Stimulated activated CD8-positive, alpha-beta memory T cell treated with anti-CD3 and anti-CD28 coated beads, Interleukin-4, amount 100 ng/mL, for 48 hours (primary cell): ENCODE measurements at regions not wholly inside any gene's neighbourhood (a gene's known extent, or its start where the extent isn't known, plus 50 kb on each side); places are given as distances from the start of the nearest gene placed in this dataset.
"Not testable (repeated sequence)": the region's sequence is repeated elsewhere in the genome, so short reads cannot be mapped to it uniquely, and the experiment has no call there.

Experiments
- DNase-seq: peaks from one replicate; pipeline ENCODE4 v3.0.0-alpha.2; 2020

DNA sequence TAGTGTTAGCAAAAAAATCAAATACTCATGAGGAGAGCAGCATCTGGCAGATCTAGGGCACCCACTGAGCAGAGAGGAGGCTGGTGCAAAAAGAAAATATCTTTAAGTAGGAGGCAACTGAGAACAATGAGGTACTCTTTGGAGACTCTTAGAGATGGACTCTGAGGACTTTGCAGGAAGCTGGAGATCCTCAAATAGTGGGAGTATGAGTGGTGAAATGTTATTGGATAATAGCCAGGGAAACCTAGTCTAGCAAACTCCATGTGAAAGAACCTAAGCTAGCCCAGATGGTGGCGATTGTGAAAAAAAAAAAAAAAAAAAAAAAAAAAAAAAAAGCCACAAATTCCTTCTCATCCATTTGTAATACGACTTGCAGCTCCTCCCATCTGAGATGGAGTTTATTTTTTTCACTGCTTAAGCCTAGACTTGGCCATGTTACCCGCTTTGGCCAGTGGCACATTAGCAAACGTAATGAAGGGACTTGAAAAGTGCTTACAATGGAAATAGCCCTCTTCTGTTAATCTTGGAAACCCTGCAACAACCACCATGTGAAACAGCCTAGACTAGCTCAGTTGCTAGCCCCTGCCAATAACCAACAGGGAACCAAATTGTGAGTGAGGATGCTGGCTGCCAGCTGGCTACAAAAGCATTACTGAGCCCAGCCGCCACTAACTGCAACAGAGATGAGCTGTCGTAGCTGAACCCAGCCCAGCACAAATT, 476.2 kb downstream of the KLF12 start:
- no peak for DNase-seq

DNA sequence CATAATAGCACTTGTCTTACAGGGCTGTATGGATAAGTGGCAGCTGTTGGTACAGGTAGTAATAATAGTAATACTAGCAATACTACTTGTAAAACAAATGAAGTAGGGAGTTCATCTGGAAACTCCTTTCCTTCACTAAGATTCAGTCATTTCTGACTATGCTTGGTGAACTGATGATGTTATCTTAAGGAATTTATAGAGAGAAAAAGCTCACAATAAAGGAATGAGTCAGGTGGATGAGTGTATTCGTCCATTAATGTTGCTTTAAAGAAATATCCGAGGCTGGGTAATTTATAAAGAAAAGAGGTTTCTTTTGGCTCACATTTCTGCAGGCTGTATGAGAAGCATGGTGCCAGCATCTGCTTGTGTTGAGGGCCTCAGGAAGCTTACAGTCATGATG, 477.3 kb downstream of the KLF12 start:
- DNase-seq: no peak

DNA sequence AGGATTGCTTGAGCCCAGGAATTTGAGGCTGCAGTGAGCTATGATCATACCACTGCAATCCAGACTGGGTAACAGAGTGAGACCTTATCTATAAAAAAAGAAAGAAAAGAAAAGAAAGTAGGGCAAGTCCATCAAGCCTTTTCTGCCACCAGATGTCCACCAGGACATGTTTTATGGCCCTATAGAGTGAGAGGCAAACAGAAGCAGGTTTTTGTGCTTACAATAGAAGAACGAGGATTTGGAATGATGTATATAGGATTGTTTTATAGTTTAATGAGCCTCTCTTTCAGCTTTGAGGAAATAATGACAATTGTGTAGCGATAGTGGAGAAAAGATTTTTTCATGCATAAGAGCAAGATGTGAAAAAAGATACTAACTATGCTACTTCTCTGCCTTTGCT, 480.5 kb downstream of the KLF12 start:
- no peak for DNase-seq

DNA sequence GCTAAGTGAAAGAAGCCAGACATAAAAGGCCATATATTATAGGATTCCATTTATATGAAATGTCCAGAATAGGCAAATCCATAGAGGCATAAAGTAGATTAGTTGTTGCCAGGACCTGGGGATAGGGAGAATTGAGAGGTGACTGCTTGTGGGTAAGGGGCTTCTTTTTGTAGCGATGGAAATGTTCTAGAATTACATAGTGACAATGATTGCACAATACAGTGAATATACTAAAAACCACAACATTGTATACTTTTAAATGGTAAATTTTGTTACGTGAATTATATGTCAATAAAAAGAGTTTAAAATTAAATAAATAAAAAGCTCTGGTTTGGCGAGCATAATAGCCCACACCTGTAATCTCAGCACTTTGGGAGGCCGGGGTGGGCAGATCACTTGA, 486.8 kb downstream of the KLF12 start:
- DNase-seq: no peak

DNA sequence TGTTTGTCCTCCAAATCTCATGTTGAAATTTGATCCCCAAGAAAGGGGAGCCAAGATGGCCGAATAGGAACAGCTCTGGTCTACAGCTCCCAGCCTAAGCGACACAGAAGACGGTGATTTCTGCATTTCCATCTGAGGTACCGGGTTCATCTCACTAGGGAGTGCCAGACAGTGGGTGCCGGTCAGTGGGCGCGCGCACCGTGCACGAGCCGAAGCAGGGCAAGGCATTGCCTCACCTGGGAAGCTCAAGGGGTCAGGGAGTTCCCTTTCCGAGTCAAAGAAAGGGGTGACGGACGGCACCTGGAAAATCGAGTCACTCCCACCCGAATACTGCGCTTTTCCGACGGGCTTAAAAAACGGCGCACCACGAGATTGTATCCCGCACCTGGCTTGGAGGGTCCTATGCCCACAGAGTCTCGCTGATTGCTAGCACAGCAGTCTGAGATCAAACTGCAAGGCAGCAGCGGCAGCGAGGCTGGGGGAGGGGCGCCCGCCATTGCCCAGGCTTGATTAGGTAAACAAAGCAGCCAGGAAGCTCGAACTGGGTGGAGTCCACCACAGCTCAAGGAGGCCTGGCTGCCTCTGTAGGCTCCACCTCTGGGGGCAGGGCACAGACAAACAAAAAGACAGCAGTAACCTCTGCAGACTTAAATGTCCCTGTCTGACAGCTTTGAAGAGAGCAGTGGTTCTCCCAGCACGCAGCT, 493.6 kb downstream of the KLF12 start:
- not testable (repeated sequence) for DNase-seq

DNA sequence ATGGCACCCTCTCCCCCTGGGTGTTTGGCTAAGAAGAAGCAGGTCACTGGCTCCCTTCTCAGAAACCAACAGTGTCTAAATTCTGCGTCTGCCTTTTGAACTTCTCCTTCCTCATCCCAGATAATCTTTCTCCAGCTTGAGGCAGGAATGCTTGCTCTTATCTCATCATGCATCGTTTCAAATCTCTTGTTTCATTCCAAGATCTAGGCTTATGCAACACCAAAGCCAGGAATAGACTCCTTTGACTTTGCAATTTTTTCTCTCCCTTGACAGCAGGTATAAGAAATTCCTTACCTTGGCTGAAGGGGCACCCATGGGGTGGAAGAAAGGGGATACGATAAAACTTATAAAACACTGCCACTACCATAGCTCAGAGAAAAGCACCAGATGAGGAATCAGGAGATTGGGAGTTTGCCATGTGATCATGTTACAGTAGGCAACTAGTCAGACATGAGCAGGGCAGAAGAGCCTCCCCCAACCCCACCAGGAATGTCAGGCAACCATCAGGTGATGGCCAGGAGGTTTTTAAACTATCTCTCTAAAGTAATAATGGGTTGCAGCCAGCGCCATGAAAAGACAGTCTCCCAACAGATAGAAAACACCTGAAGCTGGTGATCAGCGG, 498.9 kb downstream of the KLF12 start:
- no peak for DNase-seq

DNA sequence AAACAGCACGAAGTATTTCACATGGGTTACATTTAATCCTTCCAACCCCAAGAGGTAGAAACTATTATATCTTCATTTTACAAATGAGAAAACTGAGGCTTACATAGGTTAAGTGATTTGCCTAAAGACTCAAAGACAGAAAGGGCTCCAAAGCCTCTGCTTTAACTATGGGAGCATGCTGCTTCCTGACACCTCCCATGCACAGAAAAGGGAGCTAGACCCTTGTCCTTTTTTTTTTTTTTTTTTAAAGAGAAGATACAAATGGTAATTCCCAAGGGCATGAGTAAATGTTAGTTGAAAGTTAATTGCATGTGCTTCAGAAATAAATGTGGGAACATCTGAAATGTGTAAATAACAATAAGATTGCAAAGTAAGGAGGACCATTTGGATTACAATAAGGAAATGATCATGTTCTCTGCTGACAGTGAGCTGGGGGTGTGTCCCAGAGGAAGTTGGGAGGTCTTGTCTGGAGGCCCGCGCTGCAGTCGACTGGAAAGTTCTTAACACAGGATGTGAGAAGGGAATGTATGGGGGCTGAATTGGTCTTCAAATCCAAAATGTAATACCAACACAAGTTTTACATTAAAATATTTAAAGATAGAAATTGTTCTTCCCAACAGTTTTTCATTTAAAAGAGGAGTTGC, 500.3 kb downstream of the KLF12 start:
- DNase-seq: no peak

DNA sequence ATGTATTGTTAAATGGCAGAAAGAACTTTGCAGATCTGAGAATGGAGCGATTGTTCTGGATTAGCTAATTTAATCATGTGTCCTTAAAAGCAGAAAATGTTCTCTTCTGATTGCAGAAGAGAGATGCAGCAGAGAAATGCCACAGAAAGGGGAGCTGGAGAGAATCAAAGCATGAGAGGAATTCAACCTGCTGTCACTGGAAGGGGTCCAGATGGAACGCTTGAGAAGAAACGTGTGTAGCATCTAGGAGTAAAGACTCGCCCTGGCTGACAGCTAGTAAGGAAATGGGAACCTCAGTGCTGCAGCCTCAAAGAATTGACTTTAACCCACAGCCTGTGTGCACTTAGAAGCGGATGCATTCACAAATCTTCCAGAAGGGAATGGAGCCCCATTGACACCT, 502.8 kb downstream of the KLF12 start:
- DNase-seq: no peak

DNA sequence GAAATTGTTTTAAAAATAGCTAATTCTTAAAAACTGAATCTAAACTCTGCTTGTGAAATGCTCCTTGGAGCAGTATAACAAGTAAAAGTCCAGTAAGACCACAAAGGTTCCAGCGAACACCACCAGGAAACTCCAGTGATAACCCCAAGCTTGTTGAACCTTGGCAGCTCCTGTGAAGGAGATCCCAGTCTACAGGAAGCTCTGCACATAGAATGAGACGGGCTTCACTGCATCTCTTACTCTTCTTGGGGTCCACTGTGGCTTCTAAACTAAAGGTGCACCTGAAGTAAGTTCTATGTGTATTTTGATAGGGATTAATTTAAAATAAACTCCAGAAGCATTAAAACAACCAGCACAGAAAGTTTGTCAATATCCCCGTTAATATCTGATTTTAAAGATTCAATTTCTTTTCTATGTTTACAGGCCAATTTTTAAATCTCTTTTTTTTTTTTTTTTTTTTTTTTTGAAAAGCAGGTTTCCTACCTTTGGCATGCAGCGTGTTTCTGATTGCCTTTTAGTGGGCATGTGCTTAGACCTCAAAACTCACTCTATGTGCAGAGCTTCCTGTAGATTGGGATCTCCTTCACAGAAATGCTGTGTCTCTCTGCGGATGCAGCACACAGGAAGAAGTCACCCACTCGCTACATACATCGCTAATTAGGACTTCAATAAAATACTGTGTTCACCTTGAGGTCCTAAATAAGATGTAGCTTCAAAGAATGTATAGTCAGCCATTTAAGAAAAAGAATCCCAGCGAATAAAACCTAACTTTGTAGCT, 508.5 kb downstream of the KLF12 start:
- no peak for DNase-seq

DNA sequence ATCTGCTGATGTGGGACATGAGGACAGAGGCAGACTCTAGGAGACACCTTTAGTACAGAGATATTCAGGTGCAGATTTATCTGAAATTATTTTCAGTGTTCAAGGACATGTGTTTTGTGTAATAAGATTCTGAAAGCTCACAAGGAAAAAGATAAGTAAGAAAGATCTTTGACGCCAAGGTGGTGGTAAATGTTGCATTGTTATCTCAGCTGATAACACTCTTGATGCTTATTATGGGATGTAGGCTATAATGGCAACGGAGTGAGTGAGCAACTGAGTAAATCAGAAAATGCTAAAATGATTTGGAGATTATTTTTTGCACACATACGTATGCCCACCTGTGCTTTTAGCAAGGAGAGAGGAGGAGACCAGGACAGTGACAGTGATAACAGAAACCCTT, 510.9 kb downstream of the KLF12 start:
- DNase-seq: no peak

DNA sequence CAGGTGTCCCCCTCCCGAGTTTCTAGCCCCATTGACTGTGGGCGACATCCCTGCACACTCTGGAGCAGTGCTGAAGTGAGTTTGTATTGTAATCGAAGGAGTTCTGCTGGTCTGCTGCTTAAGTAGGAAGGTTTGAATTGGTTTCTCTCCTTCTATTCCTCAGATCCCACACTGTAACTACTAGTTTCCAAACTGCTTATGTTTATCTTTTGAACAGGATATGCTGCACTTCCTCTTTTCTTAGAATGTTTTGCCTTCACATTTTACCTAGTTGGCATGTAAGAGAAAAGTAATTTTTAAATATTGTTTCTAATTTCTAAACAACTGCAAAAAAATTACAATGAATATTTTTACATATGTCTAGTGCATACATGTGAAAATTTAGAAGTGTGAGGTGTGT, 511.8 kb downstream of the KLF12 start:
- DNase-seq: no peak

DNA sequence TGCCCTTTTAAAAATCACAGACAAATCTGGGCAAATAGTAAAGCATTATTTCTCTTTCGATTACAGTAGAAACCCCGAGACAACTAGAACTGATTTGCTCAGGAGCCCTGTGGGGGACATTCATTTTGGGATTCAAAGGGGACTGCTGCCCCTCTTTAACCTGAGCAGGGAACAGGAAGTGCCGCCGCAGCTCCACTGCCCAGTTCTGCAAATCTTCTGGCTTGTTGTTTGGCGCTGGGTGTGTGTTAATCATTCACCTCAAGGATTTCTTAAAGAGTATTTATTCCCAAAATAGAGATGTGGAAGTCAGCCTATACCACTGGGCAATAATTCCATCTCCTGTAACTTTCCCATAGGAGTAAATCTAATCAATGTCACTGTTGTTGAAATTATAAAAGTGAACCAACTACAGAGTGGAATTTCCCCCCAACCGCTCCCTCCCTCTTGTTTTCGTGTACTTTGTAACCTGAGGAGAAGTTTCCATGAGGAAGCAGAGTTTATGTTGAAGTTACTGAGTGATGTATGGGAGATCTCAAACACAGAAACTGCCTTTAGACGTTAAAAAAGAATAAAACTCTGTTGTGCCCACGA, 515.8 kb downstream of the KLF12 start:
- no peak for DNase-seq

DNA sequence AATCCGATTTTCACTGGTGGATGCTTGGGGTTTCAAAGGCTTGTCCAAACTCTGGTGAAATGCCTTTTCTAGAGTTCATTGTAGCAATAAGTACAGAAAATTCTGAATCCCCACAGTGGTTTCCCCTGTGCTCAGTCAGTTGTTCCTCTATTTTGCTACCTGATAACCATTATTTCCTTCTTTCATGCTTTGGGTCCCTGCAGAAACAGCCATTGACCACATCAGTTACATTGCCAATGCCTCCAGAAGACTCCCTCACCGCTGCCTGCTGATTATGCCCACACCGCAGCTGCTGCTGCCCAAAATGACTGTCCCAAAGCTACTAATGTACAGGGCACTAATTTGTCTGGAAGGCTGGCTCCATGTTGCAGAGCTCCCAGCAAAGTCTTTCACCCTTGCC, 517.3 kb downstream of the KLF12 start:
- DNase-seq: no peak

DNA sequence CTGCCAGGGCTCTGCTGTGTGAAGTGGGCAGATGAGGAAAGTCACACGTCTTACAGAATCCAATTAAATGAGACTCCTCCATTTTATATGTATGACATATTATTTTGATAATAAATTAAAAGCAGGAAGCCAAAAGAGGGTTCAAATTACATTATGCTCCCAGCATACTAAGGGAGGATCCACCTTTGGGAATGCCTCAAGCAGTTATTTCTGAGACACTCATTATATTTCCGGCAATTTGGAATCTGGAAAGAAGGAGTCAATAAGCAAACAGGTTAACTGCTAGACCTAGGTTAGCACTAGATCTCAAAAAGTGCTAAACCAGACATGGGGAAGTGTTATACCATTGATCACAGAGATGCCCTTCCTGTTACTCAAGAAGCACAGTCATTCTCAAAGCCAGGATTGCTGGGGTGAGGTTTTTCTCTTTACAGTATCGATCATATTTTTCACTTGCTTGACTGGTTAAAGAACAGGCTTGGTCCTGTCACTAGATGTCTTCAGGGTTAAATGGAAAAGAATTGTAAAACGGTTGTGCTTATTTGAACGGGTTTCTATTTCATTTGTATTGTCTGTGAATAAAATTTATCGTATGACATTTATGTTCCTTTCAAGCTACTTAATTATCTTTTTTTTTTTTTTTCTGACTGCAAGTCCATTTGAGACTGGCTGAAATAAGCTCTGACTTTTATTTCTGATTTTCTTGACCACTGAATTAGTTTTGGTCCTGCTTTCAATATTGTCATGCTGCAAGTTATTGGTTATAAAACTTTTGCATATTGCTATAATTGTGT, 523.2 kb downstream of the KLF12 start:
- no peak for DNase-seq

DNA sequence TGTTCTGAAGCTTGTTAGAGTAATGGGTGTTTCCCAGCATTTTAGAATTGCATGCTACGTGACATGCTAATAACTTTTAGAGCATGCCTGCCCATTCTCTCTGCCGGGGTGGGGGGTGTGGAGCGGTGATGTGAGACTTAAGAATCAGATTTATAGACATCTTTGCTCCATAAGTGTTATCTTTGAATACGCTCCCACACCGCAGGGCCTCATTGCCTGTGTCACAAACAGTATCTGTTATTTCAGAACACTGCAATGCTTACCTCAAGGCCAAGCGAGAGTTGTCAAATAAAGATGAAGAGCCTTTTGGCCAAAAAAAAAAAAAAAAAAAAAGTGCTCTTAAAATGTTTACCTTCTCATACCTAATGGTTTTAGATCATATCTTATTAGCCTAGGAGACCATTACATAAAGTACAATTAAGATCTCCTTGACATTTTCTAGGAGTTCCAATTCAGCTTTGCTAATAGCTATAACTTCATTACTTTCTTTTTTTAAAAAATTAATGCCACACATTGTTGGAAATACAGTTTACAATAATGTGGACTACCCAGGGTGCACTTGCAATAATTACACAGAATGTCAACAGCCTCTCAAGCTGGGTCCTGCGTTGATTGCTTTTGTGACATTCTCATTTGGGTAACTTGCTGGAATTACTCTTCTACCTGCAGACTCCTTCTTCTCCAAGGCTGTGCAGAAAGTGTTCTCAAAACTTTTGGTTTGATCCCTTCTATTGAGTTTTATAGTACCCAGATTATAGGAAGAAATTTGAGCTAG, 525.3 kb downstream of the KLF12 start:
- no peak for DNase-seq

DNA sequence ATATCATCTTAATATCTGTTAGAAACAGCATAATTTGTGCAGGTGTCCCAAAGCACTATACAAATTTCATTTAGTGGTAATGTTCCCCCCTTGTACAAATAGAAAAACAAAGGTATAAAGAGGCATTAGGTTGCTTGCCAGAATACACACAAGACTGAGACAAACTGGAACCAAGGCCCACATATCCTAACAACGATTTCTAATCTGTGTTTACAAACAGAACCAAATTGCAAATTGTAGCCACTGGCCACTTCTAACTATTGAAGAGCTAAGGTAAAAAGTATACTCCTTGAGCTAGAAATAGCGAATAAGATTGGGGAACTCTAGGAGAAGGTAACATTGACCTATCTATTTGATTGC, 526.1 kb downstream of the KLF12 start:
- DNase-seq: no peak

DNA sequence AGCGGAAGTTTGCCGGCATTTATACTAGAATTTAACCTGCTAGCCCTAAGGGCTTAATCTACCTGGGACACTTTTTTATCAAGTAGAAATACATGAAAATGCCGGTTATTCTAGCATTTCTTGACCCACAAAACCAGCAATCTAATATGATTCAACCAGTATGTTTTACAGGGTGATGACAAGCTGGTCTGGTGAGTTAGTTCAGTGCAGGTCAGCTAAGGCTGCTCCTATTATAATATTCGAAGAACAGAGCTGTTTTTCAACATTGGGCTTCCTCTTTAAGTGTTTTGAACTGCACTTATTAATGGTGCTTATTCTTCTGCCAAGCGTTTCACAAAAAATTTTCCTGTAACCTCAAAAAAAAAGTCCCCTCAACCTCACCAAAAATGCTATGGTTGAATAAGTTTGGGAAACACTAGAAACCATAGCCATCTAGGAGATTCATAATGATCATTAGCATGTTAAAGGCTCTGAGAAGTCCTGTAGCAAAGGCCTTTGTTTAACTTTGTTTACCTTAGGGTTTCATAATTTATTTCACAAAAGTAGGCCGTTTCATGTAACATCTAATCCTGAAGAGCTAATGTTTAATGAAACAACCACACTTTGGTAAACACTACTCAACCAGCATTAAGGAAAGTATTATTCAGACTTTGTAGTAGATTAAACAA, 526.6 kb downstream of the KLF12 start:
- no peak for DNase-seq

DNA sequence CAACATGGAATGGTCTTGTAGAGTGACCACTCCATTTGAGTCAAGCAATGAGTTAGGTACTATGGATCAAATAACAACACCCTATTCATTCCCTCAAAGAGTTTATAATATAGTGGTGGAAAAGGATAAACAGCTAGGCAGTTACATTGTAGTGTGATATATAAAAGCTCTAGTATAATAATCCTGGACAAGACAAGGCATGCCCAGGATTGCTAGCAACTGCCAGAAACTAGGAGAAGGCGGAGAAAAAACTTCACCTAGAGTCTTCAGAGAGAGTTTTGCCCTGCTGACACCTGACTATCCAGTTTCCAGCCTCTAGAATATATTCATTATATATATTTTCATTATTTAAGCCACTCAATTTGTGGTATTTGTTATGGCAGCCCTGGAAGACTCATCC, 530.6 kb downstream of the KLF12 start:
- no peak for DNase-seq

DNA sequence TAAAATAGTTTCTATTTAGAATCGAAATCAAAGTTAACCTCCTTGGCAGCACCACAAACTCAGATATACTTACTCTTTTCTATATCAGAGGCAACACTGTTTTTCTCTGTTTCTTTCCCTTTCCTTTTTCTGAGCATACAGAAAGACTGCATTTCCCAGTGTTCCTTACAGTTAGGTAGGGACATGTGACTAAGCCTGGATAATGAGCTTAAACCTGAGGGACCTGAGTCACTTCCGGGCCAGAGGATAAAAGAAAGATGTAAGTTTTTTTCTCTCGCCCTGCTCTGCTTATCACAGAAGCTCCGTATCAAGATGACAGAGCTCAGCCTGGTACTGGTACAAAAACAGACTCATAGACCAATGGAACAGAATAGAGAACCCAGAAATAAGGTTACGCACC, 531.9 kb downstream of the KLF12 start:
- DNase-seq: no peak

DNA sequence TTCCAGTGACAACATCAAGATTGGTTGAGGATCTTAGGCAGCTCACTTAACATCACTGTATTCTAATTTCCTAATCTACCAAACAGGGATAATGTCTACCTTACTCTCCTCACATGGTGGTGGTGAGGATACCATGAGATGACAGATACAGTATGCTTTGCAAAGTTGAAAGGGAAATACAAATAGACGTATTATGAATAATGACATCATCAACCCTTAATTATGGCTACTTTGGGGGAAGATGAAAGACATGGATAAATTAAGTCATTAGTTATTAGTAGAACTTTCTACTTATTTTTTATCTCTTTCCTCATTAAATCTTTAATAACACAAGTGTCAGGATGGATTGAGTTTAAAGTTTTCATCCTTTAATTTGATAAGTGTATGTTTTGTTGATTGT, 532.5 kb downstream of the KLF12 start:
- DNase-seq: no peak
